K562 (cell line): ENCODE measurements at regions not wholly inside any gene's neighbourhood (a gene's known extent, or its start where the extent isn't known, plus 50 kb on each side); places are given as distances from the start of the nearest gene placed in this dataset.

Experiments
- ATAC-seq: fragments of 200-7000 bp; cut with Tn5 transposase; 3 replicates; pipeline ENCODE4 v1.9.1; 2020; ENCODE audit warnings: moderate library complexity
- BruUV-seq: library from RNA; stranded (reverse); fragments of 400-500 nt; replicated peaks from 2 replicates; lab custom pipeline; 2021; lab: Mats Ljungman, UMichigan
- CTCF ChIA-PET: fragments of 300-600 bp; formaldehyde crosslinking; extraction: SDS; loops from one replicate; lab custom pipeline; 2021; ENCODE audit warnings: low intra/inter-chr PET ratio; lab: Yijun Ruan, JAX
- POLR2A ChIA-PET: fragments of 300-600, 350-650 bp; sonication (Branson Sonifier 250); formaldehyde crosslinking; extraction: SDS; loops from one replicate; lab custom pipeline; 2021; ENCODE audit warnings: antibody characterized with exemption, inconsistent platforms; lab: Yijun Ruan, JAX
- DNase-seq, 4 experiments: peaks; one replicate each; pipeline versions ENCODE4 v3.0.0 to v3.0.0-alpha.2; 2011 to 2018; ENCODE audit warnings: low spot score in 3 of 4, mixed read lengths in 3 of 4; ENCODE audit errors: extremely low read depth in 1 of 4
- FAIRE-seq: peaks from 2 replicates; lab custom pipeline; 2011; peaks lifted over from hg19 to GRCh38; lab: Jason Lieb, UNC
- H2AFZ ChIP-seq: 2 replicates; pipeline ENCODE4 v1.6.0; 2011; ENCODE audit warnings: low read depth, low read length, control low read depth, inconsistent platforms
- H3K27ac ChIP-seq: fragments of 200-600 bp; 3 replicates; pipeline ENCODE4 v1.8.0; 2011; ENCODE audit warnings: low read depth, mild to moderate bottlenecking, control low read depth, inconsistent platforms, low read length, moderate library complexity, mixed read lengths; ENCODE audit errors: extremely low read depth
- H3K27me3 ChIP-seq, 2 experiments: fragments of 300-600 bp in 1 of 2; 2 replicates in 1 of 2; 3 replicates in 1 of 2; pipeline versions ENCODE4 v1.6.0 to v1.8.0; 2011; ENCODE audit warnings: inconsistent platforms in 2 of 2, low read length in 2 of 2, mild to moderate bottlenecking in 1 of 2, mixed read lengths in 1 of 2, moderate library complexity in 1 of 2; ENCODE audit not compliant: control insufficient read depth in 2 of 2, insufficient read depth in 2 of 2
- H3K36me3 ChIP-seq: fragments of 300-600 bp; 3 replicates; pipeline ENCODE4 v1.8.0; 2011; ENCODE audit warnings: mild to moderate bottlenecking, low read length, inconsistent platforms; ENCODE audit not compliant: control insufficient read depth, insufficient read depth
- H3K4me1 ChIP-seq, 2 experiments: fragments of 200-600 bp in 1 of 2; replicated peaks in 1 of 2; 2 replicates in 1 of 2; 3 replicates in 1 of 2; pipeline versions ENCODE4 v1.5.1 to v1.8.0; 2011; ENCODE audit warnings: inconsistent platforms in 2 of 2, low read length in 2 of 2, mild to moderate bottlenecking in 1 of 2, mixed read lengths in 1 of 2, moderate library complexity in 1 of 2; ENCODE audit not compliant: control insufficient read depth in 2 of 2, insufficient read depth in 2 of 2
- H3K4me2 ChIP-seq: 2 replicates; pipeline ENCODE4 v1.6.1; 2011; ENCODE audit warnings: low read length, control low read depth, inconsistent platforms, mixed read lengths; ENCODE audit not compliant: insufficient read depth
- H3K4me3 ChIP-seq: fragments of 200-600 bp; sonication (generic), shearing (Covaris generic); 2 replicates; pipeline ENCODE4 v1.5.1; 2016; ENCODE audit warnings: control low read depth, inconsistent platforms
- H3K79me2 ChIP-seq: fragments of 200-600 bp; 3 replicates; pipeline ENCODE4 v1.8.0; 2011; ENCODE audit warnings: low read length, inconsistent platforms; ENCODE audit not compliant: control insufficient read depth, insufficient read depth
- H3K9ac ChIP-seq, 2 experiments: 2 replicates each; pipeline versions ENCODE4 v1.6.0 to v1.6.1; 2011; ENCODE audit warnings: low read depth in 2 of 2, low read length in 2 of 2, control low read depth in 1 of 2, inconsistent platforms in 1 of 2, mild to moderate bottlenecking in 1 of 2, mixed read lengths in 1 of 2; ENCODE audit not compliant: insufficient read depth in 1 of 2
- H3K9me1 ChIP-seq: one replicate; pipeline ENCODE4 v1.6.0; 2011; ENCODE audit warnings: inconsistent platforms, mild to moderate bottlenecking, low read length, moderate library complexity; ENCODE audit not compliant: control insufficient read depth, insufficient read depth
- H3K9me3 ChIP-seq: replicated peaks from 2 replicates; pipeline ENCODE4 v1.5.1; 2011; ENCODE audit warnings: low read depth, low read length, inconsistent platforms; ENCODE audit not compliant: control insufficient read depth, insufficient read depth
- H4K20me1 ChIP-seq: replicated peaks from 2 replicates; pipeline ENCODE4 v1.6.1; 2011; ENCODE audit warnings: low read length, inconsistent platforms, mixed read lengths; ENCODE audit not compliant: control insufficient read depth, insufficient read depth
- BHLHE40 ChIP-seq: IDR thresholded peaks from 2 replicates; pipeline ENCODE4 v1.6.1; 2011; ENCODE audit warnings: low read length, improper control_type of control experiment
- CEBPG ChIP-seq, 3 experiments: fragments of 200-800 bp in 1 of 3; sonication (Bioruptor generic) in 1 of 3; sonication (generic) in 1 of 3; formaldehyde crosslinking in 1 of 3; IDR thresholded peaks in 2 of 3; conservative IDR thresholded peaks in 1 of 3; 2 replicates each; pipeline versions ENCODE4 v1.6.1 to v1.8.0; 2016 to 2022; ENCODE audit warnings: missing compliant biosample characterization in 2 of 3, missing genetic modification characterization in 2 of 3, mild to moderate bottlenecking in 1 of 3, missing genetic modification reagents in 1 of 3
- ESRRA ChIP-seq: fragments of 450-650 bp; IDR thresholded peaks from 2 replicates; pipeline ENCODE4 v1.6.1; 2014; ENCODE audit warnings: low read depth, mild to moderate bottlenecking, moderate library complexity, borderline replicate concordance
- GATAD2B ChIP-seq: fragments of 450-650 bp; IDR thresholded peaks from 2 replicates; pipeline ENCODE4 v1.6.1; 2017; ENCODE audit warnings: mild to moderate bottlenecking, borderline replicate concordance
- MBD2 ChIP-seq: sonication (generic); IDR thresholded peaks from 2 replicates; pipeline ENCODE4 v1.6.1; 2016; ENCODE audit warnings: low read depth, borderline replicate concordance
- NBN ChIP-seq: fragments of 450-650 bp; IDR thresholded peaks from 2 replicates; pipeline ENCODE4 v1.6.1; 2016; ENCODE audit warnings: low read depth, mild to moderate bottlenecking
- POLR3A ChIP-seq: IDR thresholded peaks from 2 replicates; pipeline ENCODE4 v1.6.1; 2011; ENCODE audit warnings: borderline replicate concordance, mild to moderate bottlenecking, moderate library complexity; ENCODE audit not compliant: insufficient read length, insufficient read depth; ENCODE audit errors: extremely low read depth
- THRA ChIP-seq: fragments of 450-650 bp; IDR thresholded peaks from 2 replicates; pipeline ENCODE4 v1.6.1; 2017; ENCODE audit warnings: mild to moderate bottlenecking, moderate library complexity
- WGBS: fragments of 100-300 bp; shearing (Covaris generic); methylation state at CpG from one replicate; pipeline ENCODE4 v1.1.6; 2016; ENCODE audit warnings: low coverage, mixed read lengths; ENCODE audit not compliant: insufficient coverage; ENCODE audit errors: missing lambda C conversion rate; 5-methylcytosine and 5-hydroxymethylcytosine counted together
- in situ Hi-C: fragments of 300-500 bp; cut with MboI; formaldehyde crosslinking; loops from 4 replicates; pipeline ENCODE4 v1.15.0; 2018; ENCODE audit warnings: inconsistent platforms, mixed read lengths
- intact Hi-C: fragments of 100-400 bp; cut with micrococcal nuclease; formaldehyde crosslinking; loops from 2 replicates; pipeline ENCODE4 v1.14.2; 2022

GRCh38 chrX:9293051-9293496 lies 171.8 kb upstream of the TBL1X start:
- Histone ChIP-seq H3K27me3 (peaks cover 19 to 44% of the 10 kb centered on the region in 2 experiments), H3K4me2 (no peak overlapping the region), H3K79me2 (no peaks in the 10 kb centered on the region), H3K4me3 (no peak overlapping the region), H3K4me1 (no peaks in the 10 kb centered on the region), H3K36me3 (no peaks in the 10 kb centered on the region), H3K9me3 (no peaks in the 10 kb centered on the region), H3K9ac (no peak overlapping the region), H4K20me1 (no peaks in the 10 kb centered on the region), H3K27ac (no peak overlapping the region), H3K9me1 (no peaks in the 10 kb centered on the region), H2AFZ (no peak overlapping the region)
- no peak for DNase-seq
- POLR2A ChIA-PET: interaction anchor here (0.7 kb wide), 1 partner anchor 40 kb away, joined by 4 read pairs; no protein-coding TSS in a partner anchor
- in situ Hi-C loops (no loop called here), intact Hi-C loops (no loop called here)
- ATAC-seq: no peak
- no TSS peak for BruUV-seq
- TF ChIP-seq ESRRA (no peak), MBD2 (no peak), NBN (no peak), CEBPG (CRISPR knock-in tag; IDR thresholded peaks at IDR 0.05) (no peak), CEBPG (tag; conservative IDR thresholded peaks at IDR 0.05 in 1 of 2, IDR thresholded peaks at IDR 0.05 in 1 of 2) (no peak), BHLHE40 (no peak), THRA (no peak), POLR3A (no peak), GATAD2B (no peak)
- CTCF ChIA-PET: no interaction called here
- FAIRE-seq: no peak
- 5% methylated on average over 16 of the region's 18 CpGs for WGBS
